K562 (cell line): ENCODE measurements at regions not wholly inside any gene's neighbourhood (a gene's known extent, or its start where the extent isn't known, plus 50 kb on each side); places are given as distances from the start of the nearest gene placed in this dataset.

Experiments
- POLR2A ChIP-seq: fragments of 450-650 bp; conservative IDR thresholded peaks from 2 replicates; pipeline ENCODE4 v1.6.1; 2016
- SMARCA4 ChIP-seq: fragments of 450-650 bp; IDR thresholded peaks from 2 replicates; pipeline ENCODE4 v1.6.1; 2016
- TF ChIP-seq, protein P1 (sequence below), 3 experiments: IDR thresholded peaks in 2 of 3; conservative IDR thresholded peaks in 1 of 3; 2 replicates each; pipeline ENCODE4 v1.5.1; 2011 to 2012; ENCODE audit warnings: low read length in 3 of 3, mild to moderate bottlenecking in 3 of 3, control low read depth in 2 of 3, improper control_type of control experiment in 1 of 3, inconsistent platforms in 1 of 3, low read depth in 1 of 3, mixed read lengths in 1 of 3, moderate library complexity in 1 of 3; ENCODE audit not compliant: insufficient read depth in 2 of 3

GRCh38 chr6:82111114-82111513 lies 136.4 kb downstream of the IBTK start:
- TF ChIP-seq POLR2A = no peak
- TF ChIP-seq, protein P1, sequence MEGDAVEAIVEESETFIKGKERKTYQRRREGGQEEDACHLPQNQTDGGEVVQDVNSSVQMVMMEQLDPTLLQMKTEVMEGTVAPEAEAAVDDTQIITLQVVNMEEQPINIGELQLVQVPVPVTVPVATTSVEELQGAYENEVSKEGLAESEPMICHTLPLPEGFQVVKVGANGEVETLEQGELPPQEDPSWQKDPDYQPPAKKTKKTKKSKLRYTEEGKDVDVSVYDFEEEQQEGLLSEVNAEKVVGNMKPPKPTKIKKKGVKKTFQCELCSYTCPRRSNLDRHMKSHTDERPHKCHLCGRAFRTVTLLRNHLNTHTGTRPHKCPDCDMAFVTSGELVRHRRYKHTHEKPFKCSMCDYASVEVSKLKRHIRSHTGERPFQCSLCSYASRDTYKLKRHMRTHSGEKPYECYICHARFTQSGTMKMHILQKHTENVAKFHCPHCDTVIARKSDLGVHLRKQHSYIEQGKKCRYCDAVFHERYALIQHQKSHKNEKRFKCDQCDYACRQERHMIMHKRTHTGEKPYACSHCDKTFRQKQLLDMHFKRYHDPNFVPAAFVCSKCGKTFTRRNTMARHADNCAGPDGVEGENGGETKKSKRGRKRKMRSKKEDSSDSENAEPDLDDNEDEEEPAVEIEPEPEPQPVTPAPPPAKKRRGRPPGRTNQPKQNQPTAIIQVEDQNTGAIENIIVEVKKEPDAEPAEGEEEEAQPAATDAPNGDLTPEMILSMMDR (IDR thresholded peaks at IDR 0.05 in 2 of 3, conservative IDR thresholded peaks at IDR 0.05 in 1 of 3; ENCODE audit: insufficient read depth in 2 of 3, low read depth in 1 of 3, low read length in 3 of 3) = no peak
- TF ChIP-seq SMARCA4 = no peak
